Endothelial cell of umbilical vein (primary cell): ENCODE measurements at regions not wholly inside any gene's neighbourhood (a gene's known extent, or its start where the extent isn't known, plus 50 kb on each side); places are given as distances from the start of the nearest gene placed in this dataset.

Experiments used
- BruUV-seq: library from RNA; stranded (reverse); fragments of 400-500 nt; replicated peaks from 2 replicates; lab custom pipeline; 2021; lab: Mats Ljungman, UMichigan
- CTCF ChIA-PET: fragments of 300-600, 350-600 bp; sonication (Branson Sonifier 250); formaldehyde crosslinking; loops from one replicate; lab custom pipeline; 2021; ENCODE audit warnings: antibody characterized with exemption, inconsistent platforms; lab: Charles Lee
- POLR2A ChIA-PET: fragments of 300-600, 350-600 bp; sonication (Branson Sonifier 250); formaldehyde crosslinking; loops from one replicate; lab custom pipeline; 2021; ENCODE audit warnings: antibody characterized with exemption, inconsistent platforms; lab: Charles Lee
- DNase-seq: peaks from one replicate; pipeline ENCODE4 v3.0.0-alpha.2; 2011; ENCODE audit warnings: low read depth, low spot score
- FAIRE-seq: peaks from 2 replicates; lab custom pipeline; 2011; peaks lifted over from hg19 to GRCh38; lab: Jason Lieb, UNC
- H2AFZ ChIP-seq: 2 replicates; pipeline ENCODE4 v1.6.0; 2012; ENCODE audit warnings: low read depth, low read length, control low read depth, inconsistent platforms
- H3K27ac ChIP-seq: 2 replicates; pipeline ENCODE4 v1.5.1; 2011; ENCODE audit warnings: low read depth, mild to moderate bottlenecking, control low read depth, low read length, moderate library complexity; ENCODE audit not compliant: insufficient read depth
- H3K27me3 ChIP-seq, 2 experiments: 2 replicates each; pipeline versions ENCODE4 v1.6.0 to v1.6.1; 2011; ENCODE audit warnings: low read length in 2 of 2, mixed read lengths in 1 of 2; ENCODE audit not compliant: control insufficient read depth in 2 of 2, insufficient read depth in 2 of 2
- H3K36me3 ChIP-seq, 2 experiments: 2 replicates in 1 of 2; 3 replicates in 1 of 2; pipeline ENCODE4 v1.5.1; 2011; ENCODE audit warnings: low read length in 2 of 2, mild to moderate bottlenecking in 1 of 2, moderate library complexity in 1 of 2; ENCODE audit not compliant: control insufficient read depth in 2 of 2, insufficient read depth in 2 of 2; ENCODE audit errors: extremely low read depth in 1 of 2
- H3K4me1 ChIP-seq: 3 replicates; pipeline ENCODE4 v1.5.1; 2011; ENCODE audit warnings: mild to moderate bottlenecking, low read length; ENCODE audit not compliant: control insufficient read depth, insufficient read depth; ENCODE audit errors: extremely low read depth
- H3K4me2 ChIP-seq: 2 replicates; pipeline ENCODE4 v1.6.1; 2011; ENCODE audit warnings: low read length, control low read depth, mixed read lengths; ENCODE audit not compliant: insufficient read depth
- H3K4me3 ChIP-seq, 3 experiments: fragments of 200-600 bp in 1 of 3; sonication (generic), shearing (Covaris generic) in 1 of 3; replicated peaks in 1 of 3; 2 replicates each; pipeline ENCODE4 v1.5.1; 2011 to 2016; ENCODE audit warnings: control low read depth in 3 of 3, low read length in 3 of 3, mild to moderate bottlenecking in 2 of 3, inconsistent platforms in 1 of 3, low read depth in 1 of 3, moderate library complexity in 1 of 3; ENCODE audit not compliant: insufficient read depth in 1 of 3
- H3K79me2 ChIP-seq: 2 replicates; pipeline ENCODE4 v1.6.0; 2012; ENCODE audit warnings: low read length, inconsistent platforms; ENCODE audit not compliant: control insufficient read depth, insufficient read depth
- H3K9ac ChIP-seq: replicated peaks from 2 replicates; pipeline ENCODE3; 2011; ENCODE audit warnings: low read length, control low read depth; ENCODE audit not compliant: insufficient read depth; ENCODE audit errors: extremely low read depth
- H3K9me1 ChIP-seq: replicated peaks from 3 replicates; pipeline ENCODE4 v1.6.0; 2011; ENCODE audit warnings: mild to moderate bottlenecking, low read length; ENCODE audit not compliant: control insufficient read depth, insufficient read depth; ENCODE audit errors: extremely low read depth
- H3K9me3 ChIP-seq: replicated peaks from 2 replicates; pipeline ENCODE4 v1.5.1; 2012; ENCODE audit warnings: low read length, inconsistent platforms; ENCODE audit not compliant: control insufficient read depth, insufficient read depth
- H4K20me1 ChIP-seq: replicated peaks from 2 replicates; pipeline ENCODE3; 2011; ENCODE audit warnings: mild to moderate bottlenecking, low read length; ENCODE audit not compliant: control insufficient read depth, insufficient read depth; ENCODE audit errors: extremely low read depth
- CTCF ChIP-seq, 2 donors: IDR thresholded peaks; 1 replicate in 1 of 2; 2 replicates in 1 of 2; pipeline ENCODE4 v1.5.1; 2011; ENCODE audit warnings: low read length in 2 of 2, mild to moderate bottlenecking in 2 of 2, moderate library complexity in 2 of 2, control low read depth in 1 of 2, inconsistent platforms in 1 of 2, low read depth in 1 of 2; ENCODE audit not compliant: insufficient read depth in 1 of 2; ENCODE audit errors: extremely low read depth in 1 of 2
- GATA2 ChIP-seq: IDR thresholded peaks from 2 replicates; pipeline ENCODE4 v1.7.0; 2011; ENCODE audit warnings: low read depth, mild to moderate bottlenecking, moderate library complexity, mixed read lengths, low read length; ENCODE audit not compliant: insufficient read length, insufficient read depth
- JUN ChIP-seq: IDR thresholded peaks from 2 replicates; pipeline ENCODE4 v1.6.1; 2011; ENCODE audit warnings: borderline replicate concordance, low read depth; ENCODE audit not compliant: insufficient read length, insufficient read depth
- MAX ChIP-seq: IDR thresholded peaks from 2 replicates; pipeline ENCODE4 v1.6.1; 2011; ENCODE audit not compliant: insufficient read depth, insufficient read length
- POLR2AphosphoS5 ChIP-seq: IDR thresholded peaks from 2 replicates; pipeline ENCODE4 v1.6.1; 2012; ENCODE audit warnings: low read depth, mild to moderate bottlenecking, control low read depth, low read length, moderate library complexity; ENCODE audit not compliant: insufficient read depth
- dilution Hi-C: fragments of 300-500 bp; cut with MboI; formaldehyde crosslinking; loops from one replicate; pipeline ENCODE4 v1.15.0; 2019; ENCODE audit warnings: low sequenced_read_pairs; ENCODE audit not compliant: extremely low pct_ligation_motif_present
- intact Hi-C: fragments of 100-400 bp; cut with micrococcal nuclease; formaldehyde crosslinking; loops from one replicate; pipeline ENCODE4 v1.10.0; 2022

DNA sequence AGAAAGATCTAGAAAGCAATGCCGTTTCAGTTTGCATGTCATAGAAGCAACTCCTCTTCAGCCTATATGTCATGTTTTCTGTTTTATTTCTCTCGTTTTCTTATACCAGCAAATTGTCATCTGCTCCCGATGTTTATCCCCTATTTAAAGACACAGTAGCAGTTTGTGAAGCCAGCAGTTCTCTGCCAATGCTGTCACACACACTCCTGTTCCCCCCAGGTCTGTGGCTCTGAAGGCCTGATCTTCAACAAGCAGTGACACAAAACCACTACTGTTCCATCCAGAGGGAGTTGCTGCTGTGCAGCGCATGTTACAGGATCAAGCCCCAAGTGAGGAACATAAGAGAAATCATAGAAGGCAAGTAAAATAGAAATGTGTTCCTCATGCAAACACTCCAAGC lies 364.1 kb upstream of the SLC30A5 start:
- no TSS peak for BruUV-seq
- H3K4me3 ChIP-seq, result no peak overlapping the region
- TF ChIP-seq GATA2, result no peak
- no peak for TF ChIP-seq JUN
- TF ChIP-seq POLR2AphosphoS5, result no peak
- no peaks in the 10 kb centered on the region for H3K79me2 ChIP-seq
- H3K36me3 ChIP-seq, result no peaks in the 10 kb centered on the region
- no peak overlapping the region for H3K27ac ChIP-seq
- H3K4me1 ChIP-seq, result no peaks in the 10 kb centered on the region
- H3K9me1 ChIP-seq, result no peaks in the 10 kb centered on the region
- H3K9ac ChIP-seq, result no peak overlapping the region
- no peaks in the 10 kb centered on the region for H4K20me1 ChIP-seq
- no peak for FAIRE-seq
- dilution Hi-C loops (no loop called here), intact Hi-C loops (no loop called here)
- no peak overlapping the region for H3K4me2 ChIP-seq
- no peak overlapping the region for H2AFZ ChIP-seq
- H3K27me3 ChIP-seq, result peaks cover 0 to 2% of the 10 kb centered on the region in 2 experiments
- no peak for DNase-seq
- CTCF ChIA-PET, result no interaction called here
- H3K9me3 ChIP-seq, result no peaks in the 10 kb centered on the region
- POLR2A ChIA-PET, result no interaction called here

GRCh38 chr5:68730220-68730978 lies 363.4 kb upstream of the SLC30A5 start:
- no peaks in the 10 kb centered on the region for H3K79me2 ChIP-seq
- H3K9ac ChIP-seq, result no peak overlapping the region
- DNase-seq (peak; percentile 61), FAIRE-seq (peak; percentile 55)
- dilution Hi-C loops (no loop called here), intact Hi-C loops (no loop called here)
- POLR2A ChIA-PET, result no interaction called here
- H3K4me1 ChIP-seq, result no peaks in the 10 kb centered on the region
- no peaks in the 10 kb centered on the region for H3K9me3 ChIP-seq
- no peak overlapping the region for H3K27ac ChIP-seq
- H4K20me1 ChIP-seq, result no peaks in the 10 kb centered on the region
- H3K4me3 ChIP-seq, result no peak overlapping the region
- BruUV-seq, result no TSS peak
- CTCF ChIA-PET, result no interaction called here
- no peaks in the 10 kb centered on the region for H3K9me1 ChIP-seq
- H3K36me3 ChIP-seq, result no peaks in the 10 kb centered on the region
- peaks cover 0 to 2% of the 10 kb centered on the region in 2 experiments for H3K27me3 ChIP-seq
- H3K4me2 ChIP-seq, result no peak overlapping the region
- TF ChIP-seq CTCF (IDR thresholded peaks at IDR 0.05; ENCODE audit: extremely low read depth in 1 of 2, insufficient read depth in 1 of 2, low read depth in 1 of 2, low read length in 2 of 2), result no peak
- no peak for TF ChIP-seq MAX
- peak; percentile 42 for TF ChIP-seq JUN
- H2AFZ ChIP-seq, result no peak overlapping the region
